ENCODE measurements at regions not wholly inside any gene's neighbourhood (a gene's known extent, or its start where the extent isn't known, plus 50 kb on each side); places are given as distances from the start of the nearest gene placed in this dataset.

DNA sequence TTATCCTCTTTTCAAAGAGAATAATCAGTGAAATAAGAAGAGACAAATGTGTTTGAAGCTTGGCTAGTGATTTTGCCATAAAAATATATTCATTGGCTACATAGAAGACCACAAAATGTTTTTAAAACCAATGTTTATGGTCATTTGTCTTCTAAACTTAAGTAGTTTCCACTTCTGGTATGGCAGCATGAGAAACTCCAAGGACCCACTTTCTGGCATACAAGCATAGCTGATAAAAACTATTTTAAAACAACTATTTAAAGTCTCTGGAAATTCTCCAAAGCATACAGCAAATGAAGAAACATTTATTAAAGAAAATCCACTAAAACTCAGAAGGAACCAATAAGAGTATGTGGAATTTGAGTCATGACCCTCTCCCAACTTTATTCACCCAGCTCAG is 89.2 kb upstream of the TOMM7 start:
- Histone ChIP-seq H3K36me3 (ENCODE audit: low read depth) (no peaks in the 10 kb centered on the region), H3K9me3 (no peaks in the 10 kb centered on the region), H3K4me3 (no peak overlapping the region), H3K4me1 (ENCODE audit: low read depth) (no peaks in the 10 kb centered on the region)
- intact Hi-C loops (cut with DNase I, micrococcal nuclease) = no loop called here
- TF ChIP-seq, protein P1, sequence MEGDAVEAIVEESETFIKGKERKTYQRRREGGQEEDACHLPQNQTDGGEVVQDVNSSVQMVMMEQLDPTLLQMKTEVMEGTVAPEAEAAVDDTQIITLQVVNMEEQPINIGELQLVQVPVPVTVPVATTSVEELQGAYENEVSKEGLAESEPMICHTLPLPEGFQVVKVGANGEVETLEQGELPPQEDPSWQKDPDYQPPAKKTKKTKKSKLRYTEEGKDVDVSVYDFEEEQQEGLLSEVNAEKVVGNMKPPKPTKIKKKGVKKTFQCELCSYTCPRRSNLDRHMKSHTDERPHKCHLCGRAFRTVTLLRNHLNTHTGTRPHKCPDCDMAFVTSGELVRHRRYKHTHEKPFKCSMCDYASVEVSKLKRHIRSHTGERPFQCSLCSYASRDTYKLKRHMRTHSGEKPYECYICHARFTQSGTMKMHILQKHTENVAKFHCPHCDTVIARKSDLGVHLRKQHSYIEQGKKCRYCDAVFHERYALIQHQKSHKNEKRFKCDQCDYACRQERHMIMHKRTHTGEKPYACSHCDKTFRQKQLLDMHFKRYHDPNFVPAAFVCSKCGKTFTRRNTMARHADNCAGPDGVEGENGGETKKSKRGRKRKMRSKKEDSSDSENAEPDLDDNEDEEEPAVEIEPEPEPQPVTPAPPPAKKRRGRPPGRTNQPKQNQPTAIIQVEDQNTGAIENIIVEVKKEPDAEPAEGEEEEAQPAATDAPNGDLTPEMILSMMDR (IDR thresholded peaks at IDR 0.05) = no peak
- no peak for ATAC-seq
- DNase-seq = no peak

DNA sequence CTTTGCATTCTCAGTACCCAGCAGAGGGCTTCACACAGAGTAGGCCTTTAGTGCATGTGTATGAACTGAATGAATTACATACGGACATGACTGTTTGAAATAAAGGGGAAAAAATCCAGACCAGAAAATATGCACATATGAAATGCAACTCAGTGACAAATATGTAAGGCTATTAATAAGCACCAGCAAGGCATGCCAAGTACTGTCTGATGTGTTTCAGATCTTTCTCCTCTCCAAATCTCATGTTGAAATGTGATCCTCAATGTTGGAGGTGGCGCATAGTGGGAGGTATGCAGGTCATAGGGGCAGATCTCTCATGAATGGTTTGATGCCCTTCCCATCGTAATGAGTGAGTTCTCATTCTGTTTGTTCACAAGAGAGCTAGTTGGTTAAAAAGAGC is 87.3 kb upstream of the TOMM7 start:
- Histone ChIP-seq H3K36me3 (ENCODE audit: low read depth) (no peaks in the 10 kb centered on the region), H3K9me3 (no peaks in the 10 kb centered on the region), H3K4me1 (ENCODE audit: low read depth) (no peaks in the 10 kb centered on the region), H3K4me3 (no peak overlapping the region)
- DNase-seq (no peak), ATAC-seq (no peak)
- intact Hi-C loops (cut with DNase I, micrococcal nuclease) = no loop called here
- TF ChIP-seq, protein P1 (IDR thresholded peaks at IDR 0.05) = no peak

DNA sequence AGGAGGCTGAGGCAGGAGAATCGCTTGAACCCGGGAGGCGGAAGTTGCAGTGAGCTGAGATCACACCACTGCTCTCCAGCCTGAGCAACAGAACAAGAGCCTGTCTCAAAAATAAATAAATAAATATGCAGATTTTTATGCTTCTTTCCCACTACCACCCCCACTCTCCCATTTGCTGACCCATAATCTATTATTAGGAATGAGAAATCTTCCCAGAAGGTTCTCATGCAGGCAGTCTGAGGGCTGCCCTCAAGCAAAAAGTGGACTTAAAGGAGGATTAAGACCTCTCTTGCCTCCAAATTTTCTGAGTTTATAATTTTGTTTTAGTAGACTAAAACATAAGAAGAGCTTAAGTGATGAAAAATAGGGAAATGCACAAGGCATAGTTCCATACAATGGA is 85.2 kb upstream of the TOMM7 start:
- TF ChIP-seq, protein P1 (IDR thresholded peaks at IDR 0.05) = no peak
- Histone ChIP-seq H3K9me3 (no peaks in the 10 kb centered on the region), H3K4me1 (ENCODE audit: low read depth) (no peaks in the 10 kb centered on the region), H3K36me3 (ENCODE audit: low read depth) (no peaks in the 10 kb centered on the region), H3K4me3 (no peak overlapping the region)
- DNase-seq (no peak), ATAC-seq (no peak)
- intact Hi-C loops (cut with DNase I, micrococcal nuclease) = no loop called here

DNA sequence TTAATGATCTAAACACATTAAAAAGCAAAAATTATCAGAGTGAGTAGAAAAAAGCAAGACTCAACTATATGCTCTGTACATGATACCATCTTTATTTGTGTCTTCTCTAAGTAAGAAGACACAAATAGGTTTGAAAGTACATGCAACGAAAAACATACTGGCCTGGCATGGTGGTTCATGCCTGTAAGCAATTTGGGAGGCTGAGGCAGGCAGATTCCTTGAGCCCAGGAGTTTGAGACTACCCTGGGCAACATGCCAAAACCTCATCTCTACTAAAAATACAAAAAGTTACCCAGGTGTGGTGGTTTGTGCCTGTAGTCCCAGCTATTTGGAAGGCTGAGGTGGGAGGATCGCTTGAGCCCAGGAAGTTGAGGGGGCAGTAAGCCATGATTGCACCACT is 78.1 kb upstream of the TOMM7 start:
- H3K4me3 ChIP-seq = no peak overlapping the region
- no peaks in the 10 kb centered on the region for H3K36me3 ChIP-seq (ENCODE audit: low read depth)
- H3K4me1 ChIP-seq (ENCODE audit: low read depth) = no peaks in the 10 kb centered on the region
- ATAC-seq = no peak
- intact Hi-C loops (cut with DNase I, micrococcal nuclease) = no loop called here
- no peak for DNase-seq
- TF ChIP-seq, protein P1 (IDR thresholded peaks at IDR 0.05) = no peak
- H3K9me3 ChIP-seq = no peaks in the 10 kb centered on the region

DNA sequence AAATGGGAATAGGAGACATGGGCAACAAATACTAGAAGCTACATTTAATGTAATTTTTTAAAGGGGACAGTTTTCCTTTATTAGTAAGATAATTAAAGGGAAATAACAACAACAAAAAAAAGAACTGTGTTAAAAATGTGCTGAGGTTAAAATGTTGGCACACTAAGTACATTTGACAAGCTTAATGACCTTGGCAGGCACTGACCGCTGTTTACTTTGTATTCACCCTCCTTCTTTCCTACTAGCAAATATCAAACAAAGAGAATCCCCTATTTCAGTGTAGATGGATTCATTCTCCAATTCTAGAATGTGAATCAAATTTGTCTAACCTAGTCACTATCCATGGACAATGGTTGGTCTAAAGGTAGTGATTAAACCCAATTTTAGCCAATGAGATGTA is 77.5 kb upstream of the TOMM7 start:
- H3K4me3 ChIP-seq = no peak overlapping the region
- DNase-seq = no peak
- H3K36me3 ChIP-seq (ENCODE audit: low read depth) = no peaks in the 10 kb centered on the region
- no peaks in the 10 kb centered on the region for H3K4me1 ChIP-seq (ENCODE audit: low read depth)
- ATAC-seq = no peak
- intact Hi-C loops (cut with DNase I, micrococcal nuclease) = no loop called here
- TF ChIP-seq, protein P1 (IDR thresholded peaks at IDR 0.05) = no peak
- H3K9me3 ChIP-seq = no peaks in the 10 kb centered on the region

DNA sequence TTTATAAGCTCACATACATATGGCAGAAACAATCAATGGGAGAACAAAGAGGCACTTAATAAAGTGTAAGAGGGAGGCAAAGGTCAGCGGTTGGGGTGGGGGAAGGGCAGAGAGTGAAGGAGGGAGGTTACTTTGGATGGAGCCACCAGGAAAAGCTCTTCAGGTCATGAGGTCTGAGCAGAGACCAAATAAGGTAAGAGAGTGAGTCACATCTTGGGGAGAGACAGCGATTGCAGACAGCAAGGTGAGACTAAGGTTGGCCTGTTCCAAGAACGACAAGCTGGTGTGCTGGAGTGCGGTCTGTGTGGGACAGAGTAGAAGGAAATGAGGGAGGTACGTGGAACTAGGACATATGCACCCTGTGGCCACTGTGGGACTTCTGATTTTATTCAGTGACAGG is 74.3 kb upstream of the TOMM7 start:
- intact Hi-C loops (cut with DNase I, micrococcal nuclease) = no loop called here
- H3K4me1 ChIP-seq (ENCODE audit: low read depth) = no peaks in the 10 kb centered on the region
- DNase-seq (no peak), ATAC-seq (no peak)
- TF ChIP-seq, protein P1 (IDR thresholded peaks at IDR 0.05) = no peak
- H3K4me3 ChIP-seq = no peak overlapping the region
- no peaks in the 10 kb centered on the region for H3K9me3 ChIP-seq
- no peaks in the 10 kb centered on the region for H3K36me3 ChIP-seq (ENCODE audit: low read depth)

Data from mucosa of descending colon (tissue), 3 donors.